ENCODE measurements at regions not wholly inside any gene's neighbourhood (a gene's known extent, or its start where the extent isn't known, plus 50 kb on each side); places are given as distances from the start of the nearest gene placed in this dataset.

DNA sequence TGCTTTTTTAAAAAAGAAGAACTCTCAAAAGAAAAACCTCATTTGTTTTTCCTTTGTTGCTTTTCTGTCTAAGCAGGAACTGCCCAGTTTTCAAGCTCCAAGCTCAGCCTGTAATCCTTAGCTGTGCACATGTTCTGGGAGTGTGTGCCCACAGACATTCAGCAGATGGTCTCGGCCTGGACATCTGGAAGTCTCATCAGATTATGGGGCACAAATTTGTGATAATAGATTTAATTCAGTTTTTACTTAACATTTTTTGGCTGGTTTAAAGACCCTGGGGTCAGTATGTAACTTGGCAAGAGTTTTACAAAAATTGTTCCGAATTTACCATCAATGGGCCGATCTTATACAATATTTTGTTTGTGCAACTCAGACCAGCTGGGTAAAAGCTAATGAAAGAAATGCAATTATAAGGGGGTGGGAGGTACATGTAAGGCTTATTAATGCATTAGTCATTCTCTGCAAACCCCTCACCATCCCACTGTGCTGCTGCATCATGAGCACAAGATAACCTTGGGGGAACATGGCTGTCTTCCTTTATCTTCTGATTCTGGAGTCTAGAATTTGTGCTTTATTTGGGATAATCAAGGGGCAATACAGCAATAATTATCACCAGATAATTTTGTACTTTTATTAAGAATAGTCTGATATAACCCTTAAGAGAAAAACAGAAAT is 86.9 kb upstream of the PHOX2B start:
- TF ChIP-seq, protein P1, sequence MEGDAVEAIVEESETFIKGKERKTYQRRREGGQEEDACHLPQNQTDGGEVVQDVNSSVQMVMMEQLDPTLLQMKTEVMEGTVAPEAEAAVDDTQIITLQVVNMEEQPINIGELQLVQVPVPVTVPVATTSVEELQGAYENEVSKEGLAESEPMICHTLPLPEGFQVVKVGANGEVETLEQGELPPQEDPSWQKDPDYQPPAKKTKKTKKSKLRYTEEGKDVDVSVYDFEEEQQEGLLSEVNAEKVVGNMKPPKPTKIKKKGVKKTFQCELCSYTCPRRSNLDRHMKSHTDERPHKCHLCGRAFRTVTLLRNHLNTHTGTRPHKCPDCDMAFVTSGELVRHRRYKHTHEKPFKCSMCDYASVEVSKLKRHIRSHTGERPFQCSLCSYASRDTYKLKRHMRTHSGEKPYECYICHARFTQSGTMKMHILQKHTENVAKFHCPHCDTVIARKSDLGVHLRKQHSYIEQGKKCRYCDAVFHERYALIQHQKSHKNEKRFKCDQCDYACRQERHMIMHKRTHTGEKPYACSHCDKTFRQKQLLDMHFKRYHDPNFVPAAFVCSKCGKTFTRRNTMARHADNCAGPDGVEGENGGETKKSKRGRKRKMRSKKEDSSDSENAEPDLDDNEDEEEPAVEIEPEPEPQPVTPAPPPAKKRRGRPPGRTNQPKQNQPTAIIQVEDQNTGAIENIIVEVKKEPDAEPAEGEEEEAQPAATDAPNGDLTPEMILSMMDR (IDR thresholded peaks at IDR 0.05; ENCODE audit: poor library complexity, severe bottlenecking) = no peak
- no peak overlapping the region for H3K27ac ChIP-seq (ENCODE audit: poor library complexity, severe bottlenecking)
- H3K4me1 ChIP-seq (ENCODE audit: insufficient read depth, poor library complexity, severe bottlenecking) = peaks cover 6% of the 10 kb centered on the region
- no peaks in the 10 kb centered on the region for H3K27me3 ChIP-seq (ENCODE audit: insufficient read depth, poor library complexity, severe bottlenecking)
- no peaks in the 10 kb centered on the region for H3K36me3 ChIP-seq (ENCODE audit: low read depth)
- DNase-seq (ENCODE audit: low spot score) = no peak
- H3K9me3 ChIP-seq (ENCODE audit: severe bottlenecking) = no peaks in the 10 kb centered on the region
- no peak overlapping the region for H3K4me3 ChIP-seq (ENCODE audit: severe bottlenecking)
- ATAC-seq (ENCODE audit: low read depth) = no peak

DNA sequence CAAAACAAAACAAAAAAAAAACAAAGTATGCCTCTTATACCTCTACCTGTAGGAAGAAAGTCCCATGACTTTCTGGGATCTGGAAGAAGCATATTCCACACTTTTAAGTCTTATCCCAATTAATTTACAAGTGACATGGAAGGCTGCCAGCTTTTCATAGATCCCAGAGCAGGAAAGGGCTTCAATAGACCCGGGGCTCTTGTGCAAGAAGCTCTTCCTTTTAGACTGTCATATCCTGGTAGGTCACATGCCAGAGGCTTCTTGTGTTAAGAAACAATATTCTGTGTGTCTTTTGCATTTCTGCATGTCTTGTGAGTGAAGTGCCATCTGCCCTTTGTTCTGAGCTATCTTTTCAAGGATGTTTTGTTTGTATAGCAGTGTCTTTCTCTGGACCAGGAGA is 84.4 kb upstream of the PHOX2B start:
- H3K27me3 ChIP-seq (ENCODE audit: insufficient read depth, poor library complexity, severe bottlenecking) = no peaks in the 10 kb centered on the region
- DNase-seq (ENCODE audit: low spot score) = no peak
- ATAC-seq (ENCODE audit: low read depth) = no peak
- TF ChIP-seq, protein P1 (IDR thresholded peaks at IDR 0.05; ENCODE audit: poor library complexity, severe bottlenecking) = no peak
- H3K9me3 ChIP-seq (ENCODE audit: severe bottlenecking) = no peaks in the 10 kb centered on the region
- no peaks in the 10 kb centered on the region for H3K36me3 ChIP-seq (ENCODE audit: low read depth)
- no peak overlapping the region for H3K4me3 ChIP-seq (ENCODE audit: severe bottlenecking)
- H3K27ac ChIP-seq (ENCODE audit: poor library complexity, severe bottlenecking) = no peak overlapping the region
- H3K4me1 ChIP-seq (ENCODE audit: insufficient read depth, poor library complexity, severe bottlenecking) = no peaks in the 10 kb centered on the region

DNA sequence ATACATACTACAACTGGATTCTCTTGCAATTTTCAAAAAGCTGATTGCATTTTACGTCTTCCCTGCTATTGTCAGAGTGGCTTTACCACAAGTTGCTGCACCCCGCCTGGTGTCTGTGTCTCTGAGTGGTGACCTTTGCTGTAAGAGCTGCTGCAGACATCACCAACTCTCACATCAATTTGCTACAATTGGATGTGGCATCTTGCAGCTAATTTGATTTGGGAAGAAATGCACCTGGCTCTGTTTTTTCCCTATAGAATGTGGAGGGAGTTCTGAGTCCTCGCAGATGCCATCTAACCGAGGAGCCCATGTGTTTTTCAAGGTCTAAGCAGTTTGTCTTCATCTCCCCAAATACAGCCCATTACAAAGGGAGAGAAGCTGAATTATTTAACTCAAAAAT is 73.8 kb upstream of the PHOX2B start:
- Histone ChIP-seq H3K9me3 (ENCODE audit: severe bottlenecking) (no peaks in the 10 kb centered on the region), H3K4me3 (ENCODE audit: severe bottlenecking) (no peak overlapping the region), H3K27ac (ENCODE audit: poor library complexity, severe bottlenecking) (no peak overlapping the region), H3K4me1 (ENCODE audit: insufficient read depth, poor library complexity, severe bottlenecking) (no peaks in the 10 kb centered on the region), H3K36me3 (ENCODE audit: low read depth) (no peaks in the 10 kb centered on the region), H3K27me3 (ENCODE audit: insufficient read depth, poor library complexity, severe bottlenecking) (peaks cover 57% of the 10 kb centered on the region)
- TF ChIP-seq, protein P1 (IDR thresholded peaks at IDR 0.05; ENCODE audit: poor library complexity, severe bottlenecking) = no peak
- DNase-seq (ENCODE audit: low spot score) (no peak), ATAC-seq (ENCODE audit: low read depth) (no peak)

DNA sequence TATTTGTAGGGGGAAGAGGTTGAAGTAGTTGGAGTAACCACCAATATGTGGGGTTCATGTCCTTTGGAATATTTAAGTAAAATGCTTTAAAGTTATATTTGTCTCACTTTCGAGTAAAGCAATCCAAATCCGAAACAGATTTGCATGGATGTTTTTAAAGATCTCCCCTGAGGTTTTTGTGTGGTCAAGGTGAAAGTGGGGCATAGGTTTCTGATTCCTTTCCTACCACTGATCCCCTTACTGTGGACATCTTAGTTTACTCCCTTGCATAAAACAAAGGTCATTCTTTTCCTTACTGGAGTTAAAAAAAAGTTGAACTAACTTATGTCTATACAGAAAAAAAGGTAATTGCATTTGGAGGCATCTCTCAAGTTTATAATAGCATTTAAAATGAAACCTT is 71.9 kb upstream of the PHOX2B start:
- H3K36me3 ChIP-seq (ENCODE audit: low read depth) = no peaks in the 10 kb centered on the region
- no peak overlapping the region for H3K4me3 ChIP-seq (ENCODE audit: severe bottlenecking)
- peaks cover 48% of the 10 kb centered on the region for H3K27me3 ChIP-seq (ENCODE audit: insufficient read depth, poor library complexity, severe bottlenecking)
- no peaks in the 10 kb centered on the region for H3K9me3 ChIP-seq (ENCODE audit: severe bottlenecking)
- DNase-seq (ENCODE audit: low spot score) (no peak), ATAC-seq (ENCODE audit: low read depth) (no peak)
- H3K27ac ChIP-seq (ENCODE audit: poor library complexity, severe bottlenecking) = no peak overlapping the region
- no peaks in the 10 kb centered on the region for H3K4me1 ChIP-seq (ENCODE audit: insufficient read depth, poor library complexity, severe bottlenecking)
- TF ChIP-seq, protein P1 (IDR thresholded peaks at IDR 0.05; ENCODE audit: poor library complexity, severe bottlenecking) = no peak

DNA sequence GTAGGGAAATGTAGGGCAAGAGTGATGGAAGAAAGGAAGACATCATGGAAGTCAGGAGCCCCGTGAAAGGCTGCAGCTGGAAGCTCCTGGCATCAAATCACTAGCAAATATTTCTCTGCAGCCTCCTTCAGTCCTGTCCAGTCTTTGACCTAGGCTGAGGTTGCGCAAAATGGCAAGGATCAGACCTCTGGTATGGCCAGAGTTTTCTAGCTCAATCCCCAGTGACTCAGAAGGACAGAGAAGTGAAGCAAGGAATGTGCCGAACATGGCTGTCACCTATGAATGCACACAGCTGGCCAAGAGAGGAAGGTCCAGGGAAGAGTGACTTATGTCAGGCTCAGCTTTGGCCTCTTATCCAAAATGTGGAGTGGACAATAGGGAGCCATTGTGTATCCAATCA is 71.1 kb upstream of the PHOX2B start:
- Histone ChIP-seq H3K4me3 (ENCODE audit: severe bottlenecking) (no peak overlapping the region), H3K9me3 (ENCODE audit: severe bottlenecking) (no peaks in the 10 kb centered on the region), H3K27ac (ENCODE audit: poor library complexity, severe bottlenecking) (no peak overlapping the region), H3K4me1 (ENCODE audit: insufficient read depth, poor library complexity, severe bottlenecking) (no peaks in the 10 kb centered on the region), H3K36me3 (ENCODE audit: low read depth) (no peaks in the 10 kb centered on the region), H3K27me3 (ENCODE audit: insufficient read depth, poor library complexity, severe bottlenecking) (peaks cover 48% of the 10 kb centered on the region)
- DNase-seq (ENCODE audit: low spot score) (no peak), ATAC-seq (ENCODE audit: low read depth) (no peak)
- TF ChIP-seq, protein P1 (IDR thresholded peaks at IDR 0.05; ENCODE audit: poor library complexity, severe bottlenecking) = no peak
